NCI-H524 (cell line): ENCODE measurements at regions not wholly inside any gene's neighbourhood (a gene's known extent, or its start where the extent isn't known, plus 50 kb on each side); places are given as distances from the start of the nearest gene placed in this dataset.
"Not testable (repeated sequence)": the region's sequence is repeated elsewhere in the genome, so short reads cannot be mapped to it uniquely, and the experiment has no call there.

Source experiments
- DNase-seq, 2 experiments: peaks; one replicate each; lab custom pipeline; 2025; lab: John Stamatoyannopoulos, UW

GRCh38 chr7:142568435-142569097 lies 180.7 kb upstream of the PRSS1 start:
- no peak for DNase-seq

- DNase-seq: peak; percentile 45 to 80
Measured at GRCh38 chr7:142567201-142568075, 181.8 kb upstream of the PRSS1 start.

- no peak for DNase-seq
Measured at GRCh38 chr7:142566271-142566670, 183.0 kb upstream of the PRSS1 start.

- DNase-seq: not testable (repeated sequence)
Measured at GRCh38 chr7:142564125-142564524, 185.1 kb upstream of the PRSS1 start.

- no peak for DNase-seq
Measured at GRCh38 chr7:142563470-142563869, 185.8 kb upstream of the PRSS1 start.

GRCh38 chr7:142562688-142563087 lies 186.6 kb upstream of the PRSS1 start:
- DNase-seq: no peak

- not testable (repeated sequence) for DNase-seq
Measured at GRCh38 chr7:142561396-142561795, 187.9 kb upstream of the PRSS1 start.

GRCh38 chr7:142560770-142561169 lies 188.5 kb upstream of the PRSS1 start:
- DNase-seq: not testable (repeated sequence)

- no peak for DNase-seq
Measured at GRCh38 chr7:142560166-142560565, 189.1 kb upstream of the PRSS1 start.

GRCh38 chr7:142557971-142558582 lies 191.2 kb upstream of the PRSS1 start:
- DNase-seq: peak in 1 of 2 experiments; percentile 35

GRCh38 chr7:142556740-142557139 lies 192.5 kb upstream of the PRSS1 start:
- no peak for DNase-seq

GRCh38 chr7:142554560-142555532 lies 194.4 kb upstream of the PRSS1 start:
- no peak for DNase-seq

GRCh38 chr7:142553216-142553615 lies 196.1 kb upstream of the PRSS1 start:
- no peak for DNase-seq

GRCh38 chr7:142548978-142549377 lies 200.3 kb upstream of the PRSS1 start:
- DNase-seq: no peak

GRCh38 chr7:142546452-142546851 lies 202.8 kb upstream of the PRSS1 start:
- no peak for DNase-seq

GRCh38 chr7:142542942-142543341 lies 206.3 kb upstream of the PRSS1 start:
- DNase-seq: no peak

- DNase-seq: no peak
Measured at GRCh38 chr7:142542105-142542504, 207.2 kb upstream of the PRSS1 start.

- no peak for DNase-seq
Measured at GRCh38 chr7:142540371-142540770, 208.9 kb upstream of the PRSS1 start.

GRCh38 chr7:142539901-142540300 lies 209.4 kb upstream of the PRSS1 start:
- DNase-seq: no peak

GRCh38 chr7:142537760-142538159 lies 211.5 kb upstream of the PRSS1 start:
- DNase-seq: no peak

GRCh38 chr7:142535123-142535779 lies 214.0 kb upstream of the PRSS1 start:
- peak; percentile 71 to 81 for DNase-seq
